HG03469 (cell line): ENCODE measurements at regions not wholly inside any gene's neighbourhood (a gene's known extent, or its start where the extent isn't known, plus 50 kb on each side); places are given as distances from the start of the nearest gene placed in this dataset.

Experiments
- ATAC-seq: cut with Tn5 transposase; IDR thresholded peaks from one replicate; pipeline ENCODE4 v1.9.1; 2021; ENCODE audit warnings: mild to moderate bottlenecking, moderate library complexity, moderate number of reproducible peaks; ENCODE audit not compliant: unreplicated experiment

DNA sequence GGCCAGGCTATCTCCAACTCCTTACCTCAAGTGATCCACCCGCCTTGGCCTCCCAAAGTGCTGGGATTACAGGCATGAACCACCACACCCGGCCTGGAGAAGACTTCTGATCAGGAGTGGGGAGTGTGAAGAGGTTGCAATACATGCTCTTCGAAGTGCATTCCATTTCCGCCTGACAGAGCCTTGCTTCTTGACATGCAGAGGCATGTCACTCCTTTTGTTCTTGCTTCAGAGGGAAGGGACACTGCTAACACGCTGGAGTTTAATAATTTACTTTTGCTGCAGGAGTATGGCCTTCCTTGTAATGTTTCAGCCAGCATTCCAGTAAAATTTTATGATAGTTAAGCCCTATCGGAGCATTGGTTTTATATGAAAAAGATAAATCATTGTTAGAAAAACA lies 74.9 kb downstream of the SLC25A47 start:
- no peak for ATAC-seq

DNA sequence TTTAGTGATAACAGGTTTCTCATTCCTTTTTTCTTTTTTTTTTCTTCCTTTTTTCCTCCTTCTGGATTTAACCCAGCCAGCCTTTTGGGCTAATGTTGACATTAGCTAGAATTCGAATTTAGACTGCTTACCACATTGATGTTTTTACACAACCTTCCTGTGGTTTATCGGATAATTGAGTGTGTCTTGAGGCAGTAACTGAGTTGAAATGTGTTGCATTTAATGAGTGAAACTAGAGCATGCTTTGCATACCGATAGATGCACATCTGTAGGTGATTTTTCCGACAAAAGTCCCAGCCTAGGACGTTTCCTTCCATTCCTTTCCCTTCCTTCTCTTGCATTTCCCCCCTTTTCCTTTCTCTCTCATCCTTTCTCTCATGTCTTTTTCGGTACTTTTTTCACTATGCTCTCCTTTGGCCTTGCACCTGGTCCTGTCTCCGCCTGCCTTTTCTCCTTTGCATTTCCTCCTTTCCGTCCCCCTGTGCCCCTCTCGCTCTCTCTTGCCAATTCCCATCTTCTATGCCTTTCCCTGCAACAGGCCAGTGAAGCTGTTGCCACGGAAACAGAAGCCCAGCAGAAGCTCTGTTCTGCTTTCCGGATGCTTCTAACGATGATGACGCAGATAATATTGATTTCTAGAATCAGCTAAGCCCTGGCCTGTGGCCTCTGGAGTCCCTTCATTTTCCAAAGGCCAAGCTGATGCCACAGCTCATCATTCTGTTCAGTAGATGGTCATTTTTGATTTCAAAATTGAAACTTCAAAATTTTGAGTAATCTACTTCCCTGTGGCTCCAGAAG lies 76.1 kb downstream of the SLC25A47 start:
- no peak for ATAC-seq

DNA sequence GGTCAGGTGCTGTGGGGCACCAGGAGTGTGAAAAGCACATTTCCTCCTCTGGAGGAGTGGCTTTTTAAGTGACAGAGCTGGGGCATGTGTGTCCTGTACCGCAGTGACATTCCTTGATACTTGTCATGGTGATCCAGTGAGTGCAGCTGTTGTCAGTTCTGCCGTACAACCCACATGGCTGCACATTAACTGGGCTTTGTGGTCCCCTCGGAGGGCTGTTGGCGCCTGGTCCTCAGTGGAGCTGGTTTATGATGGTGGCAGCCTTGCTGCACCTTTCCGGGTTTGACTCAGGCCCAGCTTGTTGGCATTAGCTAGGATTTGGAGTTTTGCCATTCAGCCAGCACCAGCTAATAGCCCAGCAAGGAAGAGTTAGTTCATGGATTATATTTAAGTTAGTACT lies 77.0 kb downstream of the SLC25A47 start:
- ATAC-seq: no peak

DNA sequence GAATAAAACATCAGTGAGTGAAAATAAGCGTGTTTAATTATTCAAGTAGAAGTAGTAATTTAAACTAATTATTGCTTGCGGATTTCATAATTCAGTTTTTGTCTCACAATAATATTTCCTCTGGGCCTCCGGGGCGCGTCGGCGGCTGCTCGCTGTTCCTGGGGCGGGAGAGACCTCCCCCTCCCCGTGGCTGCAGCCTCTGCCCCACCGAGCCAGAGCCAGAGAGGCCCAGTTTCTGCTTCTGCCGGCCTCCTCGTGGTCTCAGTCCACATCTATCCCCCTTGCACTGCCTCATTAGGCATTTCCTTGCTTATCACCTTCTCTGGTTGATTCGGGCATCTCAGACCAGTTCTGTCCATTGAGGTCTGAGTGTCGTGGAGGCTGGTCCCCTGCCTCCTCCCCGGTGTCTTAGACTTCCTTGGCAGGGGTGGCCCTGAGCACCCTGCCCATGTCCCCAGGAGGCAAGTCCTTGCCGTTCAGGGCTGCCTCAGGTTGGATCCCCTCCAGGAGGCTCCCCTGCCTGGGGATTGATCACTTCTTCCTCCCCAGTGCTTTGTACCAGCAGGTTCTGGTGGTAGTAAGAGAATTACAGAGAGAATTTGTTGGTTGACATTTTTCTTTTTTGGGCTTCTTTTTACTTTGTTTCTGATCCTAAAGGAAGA lies 78.0 kb downstream of the SLC25A47 start:
- ATAC-seq: no peak

DNA sequence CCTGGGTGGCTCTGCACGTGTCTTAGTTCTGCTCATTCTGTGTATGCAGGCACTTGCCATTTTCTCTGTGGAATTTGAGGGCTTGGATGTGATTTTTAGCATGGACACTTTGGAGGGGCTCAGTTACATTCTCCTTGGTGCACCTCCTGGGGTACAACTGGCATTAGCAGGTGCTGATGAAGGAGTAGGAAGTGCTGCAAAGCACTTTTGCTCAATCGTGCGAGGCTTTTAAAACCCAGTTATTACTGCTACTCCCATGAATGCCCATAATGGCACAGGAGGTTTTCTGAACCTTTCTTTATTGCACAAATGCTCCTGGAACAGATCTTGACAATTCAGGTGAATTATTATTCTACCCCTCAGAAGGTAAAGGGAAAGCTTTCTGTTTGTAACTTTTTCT lies 78.7 kb downstream of the SLC25A47 start:
- ATAC-seq: no peak

DNA sequence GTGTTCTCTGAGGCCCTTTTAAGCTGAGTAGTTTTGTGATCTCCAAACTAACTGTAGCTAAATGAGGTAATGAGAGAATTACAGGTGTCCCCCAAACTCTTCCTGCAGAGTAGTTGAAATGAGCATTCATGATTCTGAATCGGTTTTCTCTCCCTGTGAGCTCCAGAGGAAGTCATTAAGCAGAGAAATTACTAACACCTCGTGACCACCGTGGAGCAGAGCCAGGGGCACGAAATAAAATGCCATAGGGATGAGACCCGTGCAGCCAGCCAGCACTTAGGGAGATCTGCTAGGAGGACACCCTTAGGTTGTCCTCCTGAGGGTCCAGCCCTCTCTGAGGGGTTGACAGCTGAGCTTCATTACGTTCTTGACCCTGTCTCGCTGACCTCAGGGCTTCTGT lies 79.5 kb downstream of the SLC25A47 start:
- ATAC-seq: no peak

DNA sequence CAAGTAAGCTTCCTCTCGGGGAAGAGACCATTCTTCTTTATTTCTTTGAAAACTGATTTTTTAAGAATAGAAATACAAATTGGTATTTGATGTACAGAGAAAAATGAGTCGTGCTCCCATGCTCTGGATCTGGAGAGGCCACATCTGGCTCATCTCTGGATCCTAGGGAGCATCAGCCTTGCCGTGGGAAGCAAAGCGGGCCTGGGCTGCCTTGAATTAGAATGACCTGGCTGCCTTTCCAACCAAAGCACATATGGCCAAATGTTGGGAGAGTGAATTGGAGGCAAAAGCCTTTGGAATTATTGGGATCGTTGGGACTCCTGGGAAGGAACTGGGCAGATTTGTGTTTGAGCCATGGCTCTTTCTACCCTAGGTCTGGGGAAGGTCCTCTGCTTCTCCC lies 80.0 kb downstream of the SLC25A47 start:
- ATAC-seq: no peak

DNA sequence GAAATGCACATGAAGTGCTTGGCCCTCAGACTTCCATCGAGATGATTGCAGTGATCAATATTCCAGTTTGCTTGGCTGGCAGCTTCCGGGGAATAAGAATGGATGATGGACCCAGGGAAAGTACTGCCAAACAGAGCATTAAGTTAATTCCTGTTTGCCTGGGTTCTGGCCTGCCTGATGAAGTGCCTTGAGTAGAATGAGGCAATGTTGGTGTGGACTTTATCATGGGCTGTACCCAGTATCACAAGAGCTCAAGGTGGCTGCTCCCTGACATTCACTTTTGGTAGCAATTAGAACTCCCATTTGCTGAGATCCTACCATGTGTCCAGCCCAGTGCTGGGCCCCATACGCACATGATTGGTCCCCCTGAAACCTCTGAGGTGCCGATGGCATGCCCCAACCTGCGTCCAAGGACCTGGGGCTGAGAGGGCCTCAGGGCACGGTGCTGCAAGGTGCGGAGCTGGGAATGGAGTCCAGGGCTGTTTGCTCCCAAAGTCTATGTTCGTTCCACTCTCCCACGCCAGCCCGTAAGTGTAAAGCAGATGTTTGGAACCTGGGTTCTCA lies 80.7 kb downstream of the SLC25A47 start:
- no peak for ATAC-seq

DNA sequence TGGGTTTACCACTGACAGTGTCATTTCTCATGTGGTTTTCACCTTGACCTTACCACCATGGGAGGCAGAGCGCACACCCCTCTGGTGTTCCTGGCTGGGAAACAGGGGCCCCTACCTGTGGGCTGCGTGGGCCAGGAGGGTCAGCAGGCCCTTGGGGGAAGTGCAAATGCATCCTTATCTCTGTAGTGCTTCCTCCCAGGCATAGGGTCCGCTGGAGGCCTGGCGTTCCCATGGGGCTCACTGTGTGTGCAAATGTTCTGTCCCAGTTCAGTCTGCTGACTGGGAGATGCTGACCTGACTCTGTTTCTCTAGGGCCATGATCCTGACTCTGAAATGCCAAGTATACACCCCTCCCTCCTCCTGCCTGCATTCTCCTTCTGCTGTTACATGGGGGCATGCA lies 81.3 kb downstream of the SLC25A47 start:
- ATAC-seq: no peak

DNA sequence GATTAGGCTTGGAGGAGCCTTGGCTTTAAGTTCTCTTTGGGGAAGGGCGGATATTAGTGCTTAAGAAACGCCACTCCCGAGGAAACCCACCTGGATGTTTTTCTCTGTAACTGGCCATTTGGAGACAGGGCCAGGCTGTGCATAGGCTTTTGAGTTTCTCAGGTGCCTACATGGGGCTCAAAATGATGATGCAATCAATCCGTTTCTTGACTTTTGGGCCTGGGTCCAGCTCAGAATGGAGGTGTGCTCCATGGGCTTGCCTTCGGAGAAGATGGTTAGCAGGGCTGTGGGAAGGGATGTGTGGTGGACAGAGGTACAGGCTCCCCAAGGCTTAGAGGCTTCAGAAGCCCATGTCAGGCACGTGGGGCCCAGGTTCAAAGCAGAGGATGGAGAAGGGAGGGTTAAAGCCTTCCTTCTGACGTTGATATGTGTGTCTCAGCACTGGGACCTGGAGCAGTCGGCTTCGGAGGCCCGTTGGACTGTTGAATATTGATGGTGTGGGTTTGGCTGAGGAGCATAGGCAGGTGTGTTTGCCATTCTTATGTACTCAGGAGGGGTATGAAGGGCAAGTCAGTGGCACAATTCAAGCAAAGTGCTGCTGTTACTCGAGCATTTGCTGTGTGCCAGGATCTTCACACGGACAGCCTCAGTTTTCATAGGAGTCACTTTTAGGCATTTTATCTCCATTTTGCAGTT lies 82.8 kb downstream of the SLC25A47 start:
- no peak for ATAC-seq

DNA sequence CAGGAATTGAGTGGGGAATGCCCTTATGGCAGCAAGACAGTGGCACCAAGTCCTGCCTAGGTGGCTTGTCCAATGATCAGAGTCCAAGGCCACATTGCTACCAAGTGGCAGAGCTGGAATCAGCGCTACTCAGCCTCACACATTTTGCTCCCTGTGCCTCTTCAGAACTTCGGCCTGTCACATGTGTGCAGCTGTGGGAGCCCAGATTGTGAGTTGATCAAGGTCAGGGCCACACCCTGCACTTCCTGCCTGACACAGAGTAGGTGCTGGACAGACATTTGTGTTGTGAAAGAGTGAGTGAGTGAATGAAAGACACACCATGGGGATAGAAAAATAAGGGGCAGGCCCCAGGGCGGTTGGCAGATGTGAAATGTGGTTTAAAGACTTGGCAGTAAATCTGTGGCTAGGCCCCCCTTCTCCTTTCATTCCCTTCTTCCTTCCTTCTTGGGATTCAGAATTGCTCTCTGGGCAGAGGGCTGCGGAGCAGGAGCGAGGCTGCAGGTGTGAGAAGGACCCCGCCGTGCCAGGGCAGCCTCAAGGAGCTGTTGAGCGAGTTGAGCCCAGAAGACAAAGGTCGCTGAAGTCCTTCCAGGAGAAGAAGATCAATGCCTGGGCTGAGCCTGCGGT lies 83.5 kb downstream of the SLC25A47 start:
- no peak for ATAC-seq

DNA sequence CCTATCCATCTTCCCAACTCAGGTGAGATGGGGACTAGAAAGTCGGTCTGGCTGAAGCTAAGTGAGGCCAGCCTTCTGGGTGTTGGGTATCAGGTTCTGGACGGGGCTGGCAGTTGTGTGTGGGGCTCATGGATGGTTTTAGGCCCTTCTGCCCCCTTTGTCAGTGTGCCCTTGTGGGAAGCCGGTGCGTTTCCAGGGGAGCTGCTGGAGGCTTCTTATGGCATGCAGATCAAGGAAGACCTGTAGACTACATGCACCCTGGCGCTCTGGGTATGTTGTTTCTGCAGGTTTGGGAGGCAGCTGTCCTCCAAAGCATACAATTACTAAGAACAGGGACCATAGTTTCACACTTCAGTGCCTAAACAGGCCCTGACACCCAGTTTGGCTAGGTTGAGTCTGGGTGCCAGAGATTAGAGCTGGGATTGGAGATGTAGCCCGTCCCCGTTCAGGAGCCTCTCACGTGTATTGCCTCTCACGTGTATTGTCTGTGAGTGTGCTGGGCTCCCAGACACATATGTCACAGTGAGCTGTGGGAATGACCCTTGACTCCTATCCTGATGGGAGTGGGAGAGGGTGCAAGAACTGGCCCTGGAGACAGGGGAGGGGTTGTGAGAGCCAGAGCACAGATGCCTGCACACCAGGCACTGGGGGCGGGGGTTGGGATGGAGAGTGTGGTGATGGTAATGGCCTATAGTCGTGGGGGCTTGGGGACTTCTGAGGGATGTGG lies 84.4 kb downstream of the SLC25A47 start:
- no peak for ATAC-seq

DNA sequence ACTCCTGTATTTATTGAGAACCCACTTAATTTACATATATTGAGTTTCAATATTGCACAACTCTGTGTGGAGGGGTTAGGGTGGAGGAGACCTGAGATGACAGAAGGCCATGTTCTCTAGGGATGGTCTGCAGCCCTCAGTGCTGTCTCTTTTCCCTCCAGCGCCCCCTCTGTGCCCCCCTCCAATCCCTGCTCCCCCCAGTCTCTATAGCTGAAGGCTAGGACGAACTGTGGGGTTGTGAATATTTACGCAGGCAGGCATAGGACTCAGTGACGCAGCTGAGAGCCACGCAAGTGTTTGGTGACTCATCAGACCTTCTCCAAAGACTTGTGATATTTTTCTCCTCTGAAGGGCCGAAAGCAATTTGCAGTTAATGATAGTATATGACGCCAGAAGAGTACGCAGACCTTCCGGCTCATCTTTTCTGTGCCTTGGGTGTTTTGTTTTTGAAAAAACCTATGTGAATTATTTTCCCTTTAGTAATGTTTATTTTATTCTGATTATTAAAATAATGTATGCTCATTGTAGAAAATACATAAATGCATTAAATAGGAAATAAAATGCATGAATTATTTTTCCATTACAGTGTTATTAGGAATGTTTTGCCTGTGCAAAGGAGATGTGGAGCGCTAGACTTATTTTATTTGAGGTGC lies 85.3 kb downstream of the SLC25A47 start:
- ATAC-seq: no peak

DNA sequence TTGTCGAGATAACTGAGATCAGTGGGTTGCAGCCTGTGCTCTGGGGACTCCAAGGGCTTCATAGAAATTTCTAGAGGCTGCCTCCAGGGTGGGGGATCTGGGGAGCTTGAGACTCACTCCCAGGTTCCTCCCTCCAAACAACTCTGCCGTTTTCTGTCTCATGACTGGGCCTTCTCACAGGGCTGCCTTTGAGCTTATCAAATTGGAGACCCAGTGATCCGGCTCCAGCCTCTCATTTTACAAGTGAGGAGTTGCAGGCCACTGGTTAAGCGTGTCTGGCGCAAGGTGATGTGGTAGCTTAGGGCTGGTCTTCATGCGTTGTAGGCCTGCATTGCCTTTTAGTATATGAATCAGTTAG lies 85.8 kb downstream of the SLC25A47 start:
- no peak for ATAC-seq

DNA sequence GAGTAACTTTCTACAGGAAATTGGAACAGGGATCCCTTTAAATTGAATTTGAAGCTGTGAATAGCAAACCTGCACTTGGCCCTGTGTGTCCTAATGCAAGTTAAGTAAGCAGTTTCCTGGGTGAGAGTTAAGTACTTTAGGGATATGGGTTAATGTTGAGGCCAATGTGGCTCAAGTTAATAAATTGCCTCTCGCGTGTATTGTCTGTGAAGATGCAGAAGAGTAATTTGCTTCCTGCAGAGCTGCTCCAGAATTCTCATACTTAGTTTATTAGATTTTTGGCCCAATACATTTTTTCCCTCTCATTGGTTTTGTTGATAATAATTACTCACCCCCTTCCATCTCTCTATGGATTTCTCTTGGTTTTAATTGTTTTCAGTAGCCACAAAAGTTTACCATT lies 86.5 kb downstream of the SLC25A47 start:
- no peak for ATAC-seq

DNA sequence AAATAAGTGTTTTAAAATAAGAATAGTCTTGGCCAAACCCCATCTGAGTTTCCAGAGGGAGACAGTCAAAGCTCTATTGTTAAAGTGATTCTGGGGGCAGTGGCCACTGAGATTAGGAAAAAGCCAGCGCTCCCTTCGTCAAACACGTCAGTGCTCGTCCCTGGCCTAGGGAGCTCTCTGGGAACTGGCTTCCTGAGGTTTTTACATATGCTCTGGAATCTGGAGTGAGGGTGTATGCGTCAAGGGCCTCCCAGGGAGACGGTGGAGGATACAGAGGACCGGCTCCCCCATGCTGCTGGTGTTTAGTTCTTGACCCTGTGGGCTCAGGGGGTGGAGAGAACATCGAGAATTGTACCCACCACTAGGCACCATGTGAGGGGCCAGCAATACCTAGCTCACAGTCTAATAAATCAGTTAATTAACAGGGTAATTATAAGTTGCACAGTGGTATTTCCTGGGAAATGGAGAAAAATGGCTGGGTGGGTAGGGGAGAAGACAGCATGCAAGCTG lies 87.0 kb downstream of the SLC25A47 start:
- no peak for ATAC-seq

DNA sequence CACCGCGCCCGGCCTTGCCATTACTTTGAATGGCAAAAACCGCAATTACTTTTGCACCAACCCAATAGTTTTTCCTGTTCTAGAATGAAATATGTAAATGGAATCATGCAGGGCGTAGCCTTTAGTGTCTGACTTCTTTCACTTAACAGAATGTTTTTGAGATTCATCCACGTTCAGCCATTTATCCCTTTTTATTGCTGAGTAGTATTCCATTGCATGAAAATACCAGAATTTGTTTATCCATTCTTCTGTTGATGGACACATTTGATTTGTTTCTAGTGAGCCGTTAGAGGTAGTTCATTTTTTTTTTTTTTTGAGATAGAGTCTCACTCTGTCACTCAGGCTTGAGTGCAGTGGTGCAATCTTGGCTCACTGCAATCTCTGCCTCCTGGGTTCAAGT lies 90.6 kb downstream of the SLC25A47 start:
- no peak for ATAC-seq

DNA sequence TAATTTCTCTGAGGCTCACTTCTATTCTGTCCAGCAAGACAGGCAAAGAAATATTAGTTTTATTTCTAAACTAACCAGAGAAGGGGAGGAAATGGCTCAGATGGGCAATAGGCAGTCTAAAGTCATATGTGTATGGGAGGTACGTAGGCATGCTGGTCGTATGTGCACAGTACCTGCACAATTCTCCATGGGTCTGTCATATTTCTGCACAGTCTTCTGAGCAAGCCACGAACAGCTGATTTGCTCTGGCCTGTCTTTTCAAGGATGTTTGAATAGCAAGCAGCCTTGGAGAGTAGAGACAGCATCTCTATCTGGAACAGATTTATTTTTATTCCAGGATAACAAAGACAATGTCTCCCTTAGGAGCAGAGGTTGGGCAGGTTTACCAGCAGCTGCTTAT lies 92.1 kb downstream of the SLC25A47 start:
- no peak for ATAC-seq

DNA sequence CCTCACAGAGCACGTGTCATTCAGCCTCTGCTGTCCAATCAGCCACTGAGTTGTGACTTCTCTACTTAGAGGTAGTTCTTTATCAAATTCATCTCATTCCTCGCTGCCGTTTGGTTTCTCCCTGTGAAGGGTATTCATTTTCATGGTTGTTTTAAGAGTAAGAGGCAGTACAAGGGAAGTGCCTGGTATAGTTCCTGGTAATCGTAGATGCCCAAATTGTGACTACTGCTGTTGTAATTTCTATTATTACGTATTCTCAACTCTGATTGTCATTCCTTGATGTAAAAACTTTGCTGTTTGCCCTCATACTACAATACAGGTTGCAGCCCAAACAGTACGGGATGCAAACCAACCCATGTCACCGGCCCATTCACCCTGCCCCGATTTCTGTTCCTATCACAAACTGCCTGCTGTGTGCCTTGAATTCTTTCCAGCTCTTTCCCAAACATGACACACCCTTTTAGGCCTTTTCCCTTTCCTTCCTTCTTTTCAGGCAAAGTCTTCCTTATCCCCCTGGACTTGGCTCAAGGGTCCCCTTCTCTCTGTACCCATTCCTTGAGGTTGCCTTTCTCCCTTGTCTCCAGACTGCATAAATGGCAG lies 93.0 kb downstream of the SLC25A47 start:
- no peak for ATAC-seq
